Small intestine (tissue), 7 donors: ENCODE measurements at regions not wholly inside any gene's neighbourhood (a gene's known extent, or its start where the extent isn't known, plus 50 kb on each side); places are given as distances from the start of the nearest gene placed in this dataset.
"Not testable (repeated sequence)": the region's sequence is repeated elsewhere in the genome, so short reads cannot be mapped to it uniquely, and the experiment has no call there.

ENCODE experiments used
- DNase-seq, 2 donors: peaks; one replicate each; pipeline versions ENCODE4 v3.0.0 to v3.0.0-alpha.2; 2013
- FAIRE-seq: peaks from 2 replicates; lab custom pipeline; 2012; peaks lifted over from hg19 to GRCh38; lab: Jason Lieb, UNC
- H3K27ac ChIP-seq, 3 donors: one replicate each; pipeline ENCODE4 v1.5.1; 2013; ENCODE audit warnings: low read length in 2 of 3, mild to moderate bottlenecking in 2 of 3, control low read depth in 1 of 3, inconsistent platforms in 1 of 3, low read depth in 1 of 3, moderate library complexity in 1 of 3
- H3K27me3 ChIP-seq, 3 donors: one replicate each; pipeline ENCODE4 v1.6.1; 2013; ENCODE audit warnings: low read length in 3 of 3, inconsistent platforms in 1 of 3; ENCODE audit not compliant: control insufficient read depth in 3 of 3, insufficient read depth in 3 of 3
- H3K36me3 ChIP-seq, 3 donors: one replicate each; pipeline ENCODE4 v1.6.1; 2013; ENCODE audit warnings: low read length in 3 of 3, inconsistent platforms in 1 of 3, low read depth in 1 of 3, mild to moderate bottlenecking in 1 of 3, moderate library complexity in 1 of 3; ENCODE audit not compliant: control insufficient read depth in 3 of 3, insufficient read depth in 2 of 3
- H3K4me1 ChIP-seq, 3 donors: one replicate each; pipeline ENCODE4 v1.6.1; 2013; ENCODE audit warnings: low read length in 2 of 3, inconsistent platforms in 1 of 3, low read depth in 1 of 3, mild to moderate bottlenecking in 1 of 3, moderate library complexity in 1 of 3; ENCODE audit not compliant: control insufficient read depth in 3 of 3, insufficient read depth in 2 of 3
- H3K4me3 ChIP-seq, 3 donors: one replicate each; pipeline ENCODE4 v1.5.1; 2013; ENCODE audit warnings: low read length in 3 of 3, control low read depth in 1 of 3, inconsistent platforms in 1 of 3, low read depth in 1 of 3, mild to moderate bottlenecking in 1 of 3, moderate library complexity in 1 of 3
- H3K9me3 ChIP-seq, 2 donors: one replicate each; pipeline ENCODE4 v1.6.1; 2013; ENCODE audit warnings: low read depth in 1 of 2, low read length in 1 of 2; ENCODE audit not compliant: control insufficient read depth in 2 of 2, insufficient read depth in 1 of 2
- WGBS, 3 donors: extraction: QIAGEN DNeasy Blood & Tissue Kit; methylation state at CpG; one replicate each; pipeline ENCODE4 v1.1.7; 2013; 5-methylcytosine and 5-hydroxymethylcytosine counted together
- donor health status: healthy with polysubstance abuse.
- donor health status: control.
- donor health status: control.
- donor health status: Bipolar disorder and iron deficiency.
- donor health status: healthy.

DNA sequence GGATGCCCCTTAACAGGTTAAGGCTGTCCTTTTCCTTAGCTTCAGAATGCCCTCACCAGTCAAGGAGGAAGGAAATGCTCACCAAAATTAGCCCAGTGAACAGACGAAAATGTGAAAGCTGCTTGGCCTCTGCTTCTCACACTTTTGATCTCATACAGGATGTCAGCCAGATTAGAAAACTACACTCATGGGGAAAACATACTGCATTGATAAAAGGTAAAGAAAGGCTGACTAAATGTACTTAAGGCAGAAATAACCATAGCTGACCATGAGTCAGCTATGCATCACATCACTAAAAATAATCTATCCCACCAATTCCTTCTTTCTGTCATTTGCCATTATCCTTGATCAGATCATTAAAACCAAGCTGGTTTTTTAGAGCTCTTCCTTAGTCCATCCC, 198.4 kb upstream of the TENT5A start:
- no peak for DNase-seq
- Histone ChIP-seq H3K27ac (no peak overlapping the region), H3K4me1 (no peaks in the 10 kb centered on the region), H3K36me3 (no peaks in the 10 kb centered on the region), H3K9me3 (no peaks in the 10 kb centered on the region), H3K4me3 (no peak overlapping the region), H3K27me3 (peaks cover 0 to 3% (median 0%) of the 10 kb centered on the region in 3 donors)
- no peak for FAIRE-seq
- WGBS, 3 donors, result 25 to 38% (median 28%) methylated on average over 1 of the region's 1 CpG

- DNase-seq (no peak), FAIRE-seq (no peak)
- Histone ChIP-seq H3K27ac (no peak overlapping the region), H3K4me3 (no peak overlapping the region), H3K4me1 (no peaks in the 10 kb centered on the region), H3K27me3 (peaks cover 0 to 3% (median 0%) of the 10 kb centered on the region in 3 donors), H3K36me3 (no peaks in the 10 kb centered on the region), H3K9me3 (no peaks in the 10 kb centered on the region)
These were observed 196.4 kb upstream of the TENT5A start for GRCh38 chr6:81948861-81949260.

GRCh38 chr6:81948196-81948595, 195.7 kb upstream of the TENT5A start:
- not testable (repeated sequence) for H3K27me3 ChIP-seq, H3K27ac ChIP-seq, H3K4me1 ChIP-seq, H3K9me3 ChIP-seq, H3K4me3 ChIP-seq, DNase-seq, H3K36me3 ChIP-seq, FAIRE-seq
- 82 to 84% (median 82%) methylated on average over 4 of the region's 4 CpGs for WGBS, 3 donors

- DNase-seq (peak in 1 of 2 donors; percentile 40), FAIRE-seq (no peak)
- 68 to 84% (median 79%) methylated on average over 2 of the region's 2 CpGs for WGBS, 3 donors
These were observed 192.2 kb upstream of the TENT5A start for GRCh38 chr6:81944661-81945060.

DNA sequence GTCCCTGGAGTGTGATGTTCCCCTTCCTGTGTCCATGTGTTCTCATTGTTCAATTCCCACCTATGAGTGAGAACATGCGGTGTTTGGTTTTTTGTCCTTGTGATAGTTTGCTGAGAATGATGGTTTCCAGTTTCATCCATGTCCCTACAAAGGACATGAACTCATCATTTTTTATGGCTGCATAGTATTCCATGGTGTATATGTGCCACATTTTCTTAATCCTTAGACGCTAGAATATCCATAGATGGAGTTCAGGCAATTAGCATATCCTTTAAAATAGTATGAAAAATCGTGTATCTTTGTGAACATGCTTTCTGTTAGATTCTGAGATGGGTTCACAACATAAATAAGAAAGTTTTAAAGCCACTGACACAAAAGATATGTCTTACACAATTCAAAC, 190.4 kb upstream of the TENT5A start:
- not testable (repeated sequence) for H3K4me1 ChIP-seq, FAIRE-seq, H3K9me3 ChIP-seq, DNase-seq, H3K27ac ChIP-seq, H3K27me3 ChIP-seq, H3K4me3 ChIP-seq, H3K36me3 ChIP-seq
- WGBS, 3 donors, result 70 to 86% (median 74%) methylated on average over 2 to 3 of the region's 3 CpGs

More at GRCh38 chr6:81944661-81945060, 192.2 kb upstream of the TENT5A start:
- Histone ChIP-seq H3K27me3 (peaks cover 0 to 2% (median 0%) of the 10 kb centered on the region in 3 donors), H3K9me3 (no peaks in the 10 kb centered on the region), H3K4me1 (no peaks in the 10 kb centered on the region), H3K36me3 (no peaks in the 10 kb centered on the region), H3K4me3 (no peak overlapping the region), H3K27ac (no peak overlapping the region)

DNA sequence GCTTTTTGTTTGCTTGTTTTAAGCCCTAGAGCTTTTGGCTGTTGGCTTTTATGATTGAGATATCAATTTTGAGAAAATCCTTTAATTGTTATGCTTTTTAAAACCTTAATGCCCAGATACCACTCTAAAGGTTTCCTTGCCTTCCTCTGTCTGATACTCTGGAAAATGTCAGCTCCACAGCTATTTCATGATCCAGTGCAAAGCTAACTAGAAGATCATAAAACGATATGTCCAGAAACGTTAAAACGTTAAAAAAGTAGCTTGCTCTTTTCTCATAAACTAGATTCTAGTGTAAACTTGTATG, 189.5 kb upstream of the TENT5A start:
- 77 to 96% (median 88%) methylated on average over 3 of the region's 3 CpGs for WGBS, 3 donors
- no peak overlapping the region for H3K4me3 ChIP-seq
- H3K9me3 ChIP-seq, result no peaks in the 10 kb centered on the region
- peaks cover 0 to 8% (median 0%) of the 10 kb centered on the region in 3 donors for H3K4me1 ChIP-seq
- H3K36me3 ChIP-seq, result no peaks in the 10 kb centered on the region
- no peak overlapping the region for H3K27ac ChIP-seq
- FAIRE-seq (no peak), DNase-seq (no peak)
- H3K27me3 ChIP-seq, result no peaks in the 10 kb centered on the region

- no peaks in the 10 kb centered on the region for H3K36me3 ChIP-seq
- H3K4me1 ChIP-seq, result peaks cover 0 to 8% (median 0%) of the 10 kb centered on the region in 3 donors
These were observed 188.0 kb upstream of the TENT5A start for GRCh38 chr6:81940451-81940985.

DNA sequence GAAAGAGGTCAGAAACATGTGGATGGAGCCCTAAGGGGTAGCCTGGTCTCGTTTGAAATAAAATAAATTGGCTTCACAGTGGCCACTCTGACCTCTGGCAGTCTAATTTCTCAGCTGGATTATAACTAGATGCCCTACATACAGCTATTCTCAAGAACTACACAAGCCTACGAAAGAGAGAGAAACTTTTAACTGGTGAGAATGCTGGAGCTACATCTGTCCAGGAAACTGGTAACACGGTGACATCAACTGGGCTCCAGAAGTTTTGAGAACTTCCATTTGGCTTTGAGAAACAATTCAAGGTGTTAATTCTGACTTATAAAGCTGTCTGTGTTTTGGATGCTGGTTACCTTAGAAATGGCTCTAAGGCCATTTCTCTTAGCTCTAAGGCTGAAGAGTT, 187.3 kb upstream of the TENT5A start:
- no peaks in the 10 kb centered on the region for H3K36me3 ChIP-seq
- 65 to 87% (median 73%) methylated on average over 3 of the region's 3 CpGs for WGBS, 3 donors
- peaks cover 0 to 8% (median 0%) of the 10 kb centered on the region in 3 donors for H3K4me1 ChIP-seq
- no peaks in the 10 kb centered on the region for H3K9me3 ChIP-seq
- no peak overlapping the region for H3K27ac ChIP-seq
- no peaks in the 10 kb centered on the region for H3K27me3 ChIP-seq
- DNase-seq, result no peak
- FAIRE-seq, result no peak
- H3K4me3 ChIP-seq, result no peak overlapping the region

More at GRCh38 chr6:81940451-81940985, 188.0 kb upstream of the TENT5A start:
- 21 to 30% (median 26%) methylated on average over 1 of the region's 1 CpG for WGBS, 3 donors
- Histone ChIP-seq H3K27ac (no peak overlapping the region), H3K9me3 (no peaks in the 10 kb centered on the region), H3K4me3 (no peak overlapping the region), H3K27me3 (no peaks in the 10 kb centered on the region)
- FAIRE-seq, result no peak
- DNase-seq, result no peak
